Testis (tissue), 2 donors: ENCODE measurements at regions not wholly inside any gene's neighbourhood (a gene's known extent, or its start where the extent isn't known, plus 50 kb on each side); places are given as distances from the start of the nearest gene placed in this dataset.

Source experiments
- DNase-seq: peaks from one replicate; pipeline ENCODE4 v3.0.0-alpha.2; 2019
- H3K27ac ChIP-seq, 2 donors: fragments of 200-600 bp; sonication (generic); one replicate each; pipeline ENCODE4 v1.5.1; 2019
- H3K27me3 ChIP-seq: fragments of 200-600 bp; sonication (generic); one replicate; pipeline ENCODE4 v1.5.1; 2019
- H3K36me3 ChIP-seq: fragments of 200-600 bp; sonication (generic); one replicate; pipeline ENCODE4 v1.5.1; 2017; ENCODE audit warnings: low read depth; ENCODE audit errors: missing control alignments
- H3K4me1 ChIP-seq: fragments of 200-600 bp; sonication (generic); one replicate; pipeline ENCODE4 v1.5.1; 2019
- H3K4me3 ChIP-seq, 2 donors: fragments of 200-600 bp; sonication (generic); one replicate each; pipeline ENCODE4 v1.5.1; 2017 to 2019
- H3K9me3 ChIP-seq: fragments of 200-600 bp; sonication (generic); one replicate; pipeline ENCODE4 v1.5.1; 2017
- CTCF ChIP-seq, 3 experiments: fragments of 450-650 bp in 2 of 3; fragments of 200-600 bp in 1 of 3; sonication (generic) in 1 of 3; IDR thresholded peaks; one replicate each; pipeline ENCODE4 v1.5.1; 2016 to 2019; ENCODE audit warnings: antibody characterized with exemption in 3 of 3, mild to moderate bottlenecking in 2 of 3, moderate library complexity in 1 of 3
- POLR2A ChIP-seq: fragments of 450-650 bp; IDR thresholded peaks from one replicate; pipeline ENCODE4 v1.6.1; 2017; ENCODE audit warnings: antibody characterized with exemption, mild to moderate bottlenecking, moderate library complexity
- WGBS, 2 donors: methylation state at CpG; one replicate each; pipeline ENCODE4 v1.1.5; 2018; 5-methylcytosine and 5-hydroxymethylcytosine counted together
- intact Hi-C: fragments of 100-400 bp; cut with DNase I; formaldehyde crosslinking; loops from one replicate; pipeline ENCODE4 v1.15.1; 2023; ENCODE audit warnings: low total_unique reads

GRCh38 chrY:19023934-19024333 lies 250.4 kb upstream of the HSFY2 start:
- Histone ChIP-seq H3K36me3 (no peaks in the 10 kb centered on the region), H3K4me1 (no peaks in the 10 kb centered on the region), H3K27me3 (no peaks in the 10 kb centered on the region), H3K9me3 (no peaks in the 10 kb centered on the region), H3K27ac (no peak overlapping the region), H3K4me3 (no peak overlapping the region)
- intact Hi-C loops = no loop called here
- WGBS, 2 donors = 65 to 79% methylated on average over 2 of the region's 2 CpGs
- TF ChIP-seq CTCF (IDR thresholded peaks at IDR 0.05) = no peak
- no peak for TF ChIP-seq POLR2A
- no peak for DNase-seq

GRCh38 chrY:19020193-19020592 lies 246.7 kb upstream of the HSFY2 start:
- intact Hi-C loops = no loop called here
- TF ChIP-seq POLR2A (no peak), CTCF (IDR thresholded peaks at IDR 0.05) (no peak)
- Histone ChIP-seq H3K9me3 (no peaks in the 10 kb centered on the region), H3K4me3 (no peak overlapping the region), H3K4me1 (no peaks in the 10 kb centered on the region), H3K27me3 (no peaks in the 10 kb centered on the region), H3K27ac (no peak overlapping the region), H3K36me3 (no peaks in the 10 kb centered on the region)
- whole genome bisulfite sequencing, 2 donors = 91 to 94% methylated on average over 2 to 4 of the region's 4 CpGs
- DNase-seq = no peak

GRCh38 chrY:19016990-19017389 lies 243.5 kb upstream of the HSFY2 start:
- Histone ChIP-seq H3K4me1 (no peaks in the 10 kb centered on the region), H3K9me3 (no peaks in the 10 kb centered on the region), H3K27ac (no peak overlapping the region), H3K27me3 (no peaks in the 10 kb centered on the region), H3K36me3 (no peaks in the 10 kb centered on the region), H3K4me3 (no peak overlapping the region)
- DNase-seq = no peak
- intact Hi-C loops = no loop called here
- 94 to 96% methylated on average over 5 of the region's 5 CpGs for WGBS, 2 donors
- TF ChIP-seq POLR2A (no peak), CTCF (IDR thresholded peaks at IDR 0.05) (no peak)

- no peaks in the 10 kb centered on the region for H3K9me3 ChIP-seq
- no peaks in the 10 kb centered on the region for H3K36me3 ChIP-seq
- H3K4me3 ChIP-seq = no peak overlapping the region
- TF ChIP-seq POLR2A (no peak), CTCF (IDR thresholded peaks at IDR 0.05) (no peak)
- DNase-seq = peak; percentile 41
- no peaks in the 10 kb centered on the region for H3K4me1 ChIP-seq
- 95% methylated on average over 2 of the region's 2 CpGs; no CpG with 5 or more reads in 1 of the 2 donors for WGBS, 2 donors
- no peaks in the 10 kb centered on the region for H3K27me3 ChIP-seq
- intact Hi-C loops = no loop called here
- no peak overlapping the region for H3K27ac ChIP-seq
These were observed 242.3 kb upstream of the HSFY2 start for GRCh38 chrY:19015854-19016253.

- intact Hi-C loops = no loop called here
- Histone ChIP-seq H3K4me1 (no peaks in the 10 kb centered on the region), H3K27me3 (no peaks in the 10 kb centered on the region), H3K36me3 (no peaks in the 10 kb centered on the region), H3K9me3 (no peaks in the 10 kb centered on the region), H3K4me3 (no peak overlapping the region), H3K27ac (no peak overlapping the region)
- 80 to 86% methylated on average over 2 of the region's 2 CpGs for WGBS, 2 donors
- DNase-seq = no peak
- no peak for TF ChIP-seq POLR2A
- no peak for TF ChIP-seq CTCF (IDR thresholded peaks at IDR 0.05)
These were observed 241.7 kb upstream of the HSFY2 start for GRCh38 chrY:19015213-19015612.
